ENCODE measurements at regions not wholly inside any gene's neighbourhood (a gene's known extent, or its start where the extent isn't known, plus 50 kb on each side); places are given as distances from the start of the nearest gene placed in this dataset.

DNA sequence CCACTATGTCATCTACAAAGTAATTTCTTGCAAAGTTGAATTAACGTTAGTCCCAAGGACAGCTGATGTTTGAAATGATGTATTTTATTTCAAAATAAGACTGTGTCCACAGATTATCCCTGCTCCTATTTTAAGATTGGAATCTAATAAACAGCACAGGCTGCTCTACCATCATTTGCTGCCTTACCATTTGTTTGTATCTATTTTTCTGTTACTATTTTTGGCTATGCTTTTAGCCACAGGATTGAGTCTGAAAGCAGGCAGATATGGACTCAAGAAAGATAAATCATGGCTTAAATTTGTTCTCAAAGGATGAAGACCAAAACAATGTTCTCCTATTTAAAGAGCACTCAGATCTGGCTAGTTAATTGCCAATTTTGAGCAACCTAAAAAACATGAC is 105.3 kb downstream of the RGS2 start:
- Histone ChIP-seq H3K4me1 (ENCODE audit: control insufficient read depth, extremely low read depth, insufficient read depth, low read length) (no peaks in the 10 kb centered on the region), H3K27me3 (ENCODE audit: control insufficient read depth in 2 of 2, insufficient read depth in 2 of 2, low read length in 2 of 2) (no peaks in the 10 kb centered on the region), H3K9me3 (replicated peaks; ENCODE audit: control insufficient read depth, insufficient read depth, low read length) (no peaks in the 10 kb centered on the region), H3K27ac (ENCODE audit: insufficient read depth, low read depth, low read length) (no peak overlapping the region), H3K4me3 (replicated peaks in 1 of 3; ENCODE audit: insufficient read depth in 1 of 3, low read depth in 1 of 3, low read length in 3 of 3) (no peak overlapping the region), H3K9ac (replicated peaks; ENCODE audit: extremely low read depth, insufficient read depth, low read length) (no peak overlapping the region), H4K20me1 (replicated peaks; ENCODE audit: control insufficient read depth, extremely low read depth, insufficient read depth, low read length) (no peaks in the 10 kb centered on the region), H3K79me2 (ENCODE audit: control insufficient read depth, insufficient read depth, low read length) (no peaks in the 10 kb centered on the region), H3K4me2 (ENCODE audit: insufficient read depth, low read length) (no peak overlapping the region), H3K9me1 (replicated peaks; ENCODE audit: control insufficient read depth, extremely low read depth, insufficient read depth, low read length) (no peaks in the 10 kb centered on the region), H3K36me3 (ENCODE audit: control insufficient read depth in 2 of 2, extremely low read depth in 1 of 2, insufficient read depth in 2 of 2, low read length in 2 of 2) (no peaks in the 10 kb centered on the region), H2AFZ (ENCODE audit: low read depth, low read length) (no peak overlapping the region)
- dilution Hi-C loops (cut with MboI; ENCODE audit: extremely low pct_ligation_motif_present, low sequenced_read_pairs) (no loop called here), intact Hi-C loops (cut with micrococcal nuclease) (no loop called here)
- BruUV-seq (replicated peaks): no TSS peak
- TF ChIP-seq POLR2AphosphoS5 (IDR thresholded peaks at IDR 0.05; ENCODE audit: insufficient read depth, low read depth, low read length): no peak
- no peak for TF ChIP-seq POLR2A (IDR thresholded peaks at IDR 0.05; ENCODE audit: low read depth, low read length)
- TF ChIP-seq FOS (IDR thresholded peaks at IDR 0.05; ENCODE audit: borderline replicate concordance, insufficient read depth, low read length): no peak
- TF ChIP-seq MYC (IDR thresholded peaks at IDR 0.05; ENCODE audit: low read depth, low read length): no peak
- TF ChIP-seq, protein P1, sequence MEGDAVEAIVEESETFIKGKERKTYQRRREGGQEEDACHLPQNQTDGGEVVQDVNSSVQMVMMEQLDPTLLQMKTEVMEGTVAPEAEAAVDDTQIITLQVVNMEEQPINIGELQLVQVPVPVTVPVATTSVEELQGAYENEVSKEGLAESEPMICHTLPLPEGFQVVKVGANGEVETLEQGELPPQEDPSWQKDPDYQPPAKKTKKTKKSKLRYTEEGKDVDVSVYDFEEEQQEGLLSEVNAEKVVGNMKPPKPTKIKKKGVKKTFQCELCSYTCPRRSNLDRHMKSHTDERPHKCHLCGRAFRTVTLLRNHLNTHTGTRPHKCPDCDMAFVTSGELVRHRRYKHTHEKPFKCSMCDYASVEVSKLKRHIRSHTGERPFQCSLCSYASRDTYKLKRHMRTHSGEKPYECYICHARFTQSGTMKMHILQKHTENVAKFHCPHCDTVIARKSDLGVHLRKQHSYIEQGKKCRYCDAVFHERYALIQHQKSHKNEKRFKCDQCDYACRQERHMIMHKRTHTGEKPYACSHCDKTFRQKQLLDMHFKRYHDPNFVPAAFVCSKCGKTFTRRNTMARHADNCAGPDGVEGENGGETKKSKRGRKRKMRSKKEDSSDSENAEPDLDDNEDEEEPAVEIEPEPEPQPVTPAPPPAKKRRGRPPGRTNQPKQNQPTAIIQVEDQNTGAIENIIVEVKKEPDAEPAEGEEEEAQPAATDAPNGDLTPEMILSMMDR (IDR thresholded peaks at IDR 0.05; ENCODE audit: extremely low read depth in 1 of 2, insufficient read depth in 1 of 2, low read depth in 1 of 2, low read length in 2 of 2): no peak
- TF ChIP-seq EZH2 (IDR thresholded peaks at IDR 0.05; ENCODE audit: borderline replicate concordance, low read depth, low read length, severe bottlenecking): no peak
- no peak for TF ChIP-seq GATA2 (IDR thresholded peaks at IDR 0.05; ENCODE audit: insufficient read depth, insufficient read length, low read depth, low read length)
- TF ChIP-seq, protein P2, sequence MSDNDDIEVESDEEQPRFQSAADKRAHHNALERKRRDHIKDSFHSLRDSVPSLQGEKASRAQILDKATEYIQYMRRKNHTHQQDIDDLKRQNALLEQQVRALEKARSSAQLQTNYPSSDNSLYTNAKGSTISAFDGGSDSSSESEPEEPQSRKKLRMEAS (IDR thresholded peaks at IDR 0.05; ENCODE audit: insufficient read depth, insufficient read length): no peak
- no peak for TF ChIP-seq JUN (IDR thresholded peaks at IDR 0.05; ENCODE audit: borderline replicate concordance, insufficient read depth, insufficient read length, low read depth)
- POLR2A ChIA-PET: no interaction called here
- no peak for DNase-seq (ENCODE audit: low read depth, low spot score)
- CTCF ChIA-PET: interaction anchor here (1.2 to 1.3 kb wide), 3 partner anchors 16 to 107 kb away, joined by 3 to 5 read pairs (median 5); no protein-coding TSS in a partner anchor
- no peak for FAIRE-seq

Measured in endothelial cell of umbilical vein (primary cell).